IPS DF 6.9 (cell line): ENCODE measurements at regions not wholly inside any gene's neighbourhood (a gene's known extent, or its start where the extent isn't known, plus 50 kb on each side); places are given as distances from the start of the nearest gene placed in this dataset.

ENCODE experiments used
- DNase-seq: peaks from one replicate; pipeline ENCODE4 v3.0.0-alpha.2; 2013; ENCODE audit warnings: low read depth, low spot score
- H3K27ac ChIP-seq: one replicate; pipeline ENCODE4 v1.5.1; 2013; ENCODE audit warnings: low read length, control low read depth
- H3K27me3 ChIP-seq: 2 replicates; pipeline ENCODE4 v1.6.1; 2013; ENCODE audit warnings: mild to moderate bottlenecking, low read length; ENCODE audit not compliant: control insufficient read depth, insufficient read depth
- H3K36me3 ChIP-seq: 2 replicates; pipeline ENCODE4 v1.6.1; 2013; ENCODE audit warnings: low read length; ENCODE audit not compliant: control insufficient read depth, insufficient read depth
- H3K4me1 ChIP-seq: 2 replicates; pipeline ENCODE4 v1.6.1; 2013; ENCODE audit warnings: low read length; ENCODE audit not compliant: control insufficient read depth, insufficient read depth
- H3K4me3 ChIP-seq: 2 replicates; pipeline ENCODE4 v1.5.1; 2013; ENCODE audit warnings: mild to moderate bottlenecking, low read length
- H3K9me3 ChIP-seq: 2 replicates; pipeline ENCODE4 v1.6.1; 2013; ENCODE audit warnings: low read length, inconsistent platforms; ENCODE audit not compliant: control insufficient read depth, insufficient read depth
- WGBS: extraction: QIAGEN DNeasy Blood & Tissue Kit; methylation state at CpG from one replicate; pipeline ENCODE4 v1.1.7; 2013; ENCODE audit warnings: mixed read lengths, missing lambda C conversion rate; ENCODE audit not compliant: insufficient read length, insufficient coverage; 5-methylcytosine and 5-hydroxymethylcytosine counted together

GRCh38 chr17:13996748-13997147, 72.6 kb upstream of the COX10 start:
- Histone ChIP-seq H3K4me3 (no peak overlapping the region), H3K36me3 (no peaks in the 10 kb centered on the region), H3K4me1 (no peaks in the 10 kb centered on the region), H3K27ac (no peak overlapping the region), H3K9me3 (no peaks in the 10 kb centered on the region), H3K27me3 (no peaks in the 10 kb centered on the region)
- DNase-seq: no peak
- no CpG with 5 or more reads among the region's 3 CpGs for WGBS

GRCh38 chr17:14004927-14005620, 64.2 kb upstream of the COX10 start:
- Histone ChIP-seq H3K9me3 (no peaks in the 10 kb centered on the region), H3K4me3 (no peak overlapping the region), H3K4me1 (no peaks in the 10 kb centered on the region), H3K27me3 (no peaks in the 10 kb centered on the region), H3K36me3 (no peaks in the 10 kb centered on the region), H3K27ac (no peak overlapping the region)
- WGBS: no CpG with 5 or more reads among the region's 2 CpGs
- no peak for DNase-seq

DNA sequence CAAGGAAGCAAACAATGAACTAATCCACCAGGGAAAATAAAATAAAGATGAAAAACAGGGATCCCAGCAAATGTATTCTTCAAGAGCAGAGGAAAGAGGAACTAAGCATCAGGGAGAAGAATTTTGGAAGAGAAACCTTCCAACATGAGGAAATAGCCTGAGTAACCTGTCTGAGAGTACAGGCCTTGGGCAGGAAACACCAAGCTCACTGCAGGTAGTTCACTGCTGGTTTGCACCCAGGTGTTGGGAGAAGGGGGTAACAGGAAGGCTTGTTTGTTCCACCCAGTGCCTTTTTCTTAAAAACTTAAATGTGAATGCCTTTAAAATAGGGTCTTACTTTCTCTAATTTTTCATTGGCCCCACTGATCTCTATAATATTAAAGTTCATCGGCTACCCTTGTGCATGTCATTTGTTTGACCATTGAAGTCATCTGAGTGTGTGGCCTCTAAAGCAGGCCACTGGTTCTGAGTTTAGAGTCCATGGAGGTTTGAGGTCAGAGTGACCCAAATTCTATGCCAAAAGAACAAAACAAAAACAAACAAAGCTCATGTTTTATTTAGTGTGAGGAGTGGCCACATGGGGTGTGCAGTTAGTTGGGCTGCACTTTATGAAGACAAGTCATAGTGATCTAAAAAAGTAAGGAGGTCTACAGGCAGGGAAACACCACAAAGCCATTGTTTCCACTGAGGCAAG, 62.9 kb upstream of the COX10 start:
- Histone ChIP-seq H3K36me3 (no peaks in the 10 kb centered on the region), H3K4me3 (no peak overlapping the region), H3K9me3 (no peaks in the 10 kb centered on the region), H3K4me1 (no peaks in the 10 kb centered on the region), H3K27ac (no peak overlapping the region), H3K27me3 (no peaks in the 10 kb centered on the region)
- DNase-seq: no peak
- WGBS: no CpG with 5 or more reads among the region's 1 CpG

DNA sequence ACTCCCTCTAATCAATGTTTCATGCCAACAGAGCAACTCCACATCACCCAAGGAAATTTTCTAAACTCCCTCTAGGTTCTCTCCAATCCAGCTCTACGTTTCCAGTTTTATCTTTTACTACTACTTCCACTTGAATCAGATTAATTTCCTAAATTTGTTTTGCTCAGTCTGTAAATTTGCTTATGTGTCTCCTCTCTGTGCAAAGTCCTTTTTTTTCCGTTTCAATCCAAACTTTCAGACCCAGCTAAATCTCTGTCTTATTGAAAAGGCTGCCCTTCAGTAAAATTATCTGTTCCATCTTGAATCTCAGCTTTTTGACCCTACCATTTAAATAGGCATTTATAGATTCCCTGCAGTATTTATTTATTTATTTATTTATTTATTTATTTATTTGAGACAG, 61.4 kb upstream of the COX10 start:
- Histone ChIP-seq H3K4me1 (no peaks in the 10 kb centered on the region), H3K27me3 (no peaks in the 10 kb centered on the region), H3K4me3 (no peak overlapping the region), H3K9me3 (no peaks in the 10 kb centered on the region), H3K27ac (no peak overlapping the region), H3K36me3 (no peaks in the 10 kb centered on the region)
- WGBS: no CpG with 5 or more reads among the region's 2 CpGs
- no peak for DNase-seq

DNA sequence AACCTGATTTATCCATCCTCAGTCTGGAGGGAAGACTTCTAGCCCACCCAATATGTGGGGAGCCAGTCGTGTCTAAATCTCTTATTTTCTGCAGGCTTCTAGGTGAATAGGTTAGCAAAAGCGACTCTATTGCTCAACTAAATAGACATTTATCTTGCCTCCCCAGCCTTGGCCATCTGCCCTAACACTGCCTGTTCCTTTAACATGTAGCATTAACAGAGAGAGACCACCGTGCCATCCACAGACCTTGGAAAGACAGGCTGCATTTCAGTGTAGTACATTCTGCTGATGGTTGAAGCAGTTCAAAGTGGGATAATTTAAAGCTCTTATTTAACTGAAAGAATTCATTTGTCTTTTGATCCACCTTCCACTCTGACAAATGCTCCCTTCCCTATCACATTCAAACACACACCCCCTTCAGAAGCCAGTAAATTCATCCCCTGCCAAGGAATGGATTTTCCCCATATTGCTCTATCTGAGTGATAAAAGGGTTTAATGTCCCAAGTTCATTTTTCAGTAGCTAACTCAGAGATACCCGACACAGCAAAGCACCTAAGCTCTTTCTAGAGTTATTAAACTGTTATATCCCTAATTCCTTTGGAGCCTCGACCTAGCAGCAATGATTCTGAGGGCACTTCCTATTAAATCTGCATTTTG, 58.1 kb upstream of the COX10 start:
- WGBS: no CpG with 5 or more reads among the region's 5 CpGs

GRCh38 chr17:14011740-14012405, 57.4 kb upstream of the COX10 start:
- Histone ChIP-seq H3K36me3 (no peaks in the 10 kb centered on the region), H3K9me3 (no peaks in the 10 kb centered on the region), H3K27me3 (no peaks in the 10 kb centered on the region), H3K4me1 (no peaks in the 10 kb centered on the region), H3K27ac (no peak overlapping the region), H3K4me3 (no peak overlapping the region)
- WGBS: no CpG with 5 or more reads among the region's 4 CpGs
- DNase-seq: no peak

More for the DNA sequence above, 58.1 kb upstream of the COX10 start:
- Histone ChIP-seq H3K4me3 (no peak overlapping the region), H3K36me3 (no peaks in the 10 kb centered on the region), H3K27me3 (no peaks in the 10 kb centered on the region), H3K9me3 (no peaks in the 10 kb centered on the region), H3K27ac (no peak overlapping the region), H3K4me1 (no peaks in the 10 kb centered on the region)
- no peak for DNase-seq

DNA sequence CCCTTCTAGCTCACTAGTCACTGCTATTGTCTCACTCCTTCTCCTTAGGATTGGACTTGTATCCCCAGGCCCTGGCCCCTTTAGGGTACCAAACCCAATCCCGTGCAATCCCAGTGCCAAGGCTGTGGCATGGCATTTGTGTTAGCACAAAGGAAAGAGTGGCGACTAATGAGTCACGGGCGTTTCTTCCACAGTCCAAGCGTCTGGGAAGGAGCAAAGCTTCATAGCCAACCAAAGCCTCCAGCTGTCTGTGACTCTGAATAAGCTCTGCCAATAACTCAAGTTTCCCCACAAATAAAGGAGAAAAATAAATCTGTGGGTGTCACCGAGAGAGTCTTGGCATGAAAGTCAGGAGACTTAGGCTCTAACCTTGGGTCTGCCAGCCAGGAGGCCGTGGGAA, 54.6 kb upstream of the COX10 start:
- H3K4me1 ChIP-seq: no peaks in the 10 kb centered on the region
- WGBS: no CpG with 5 or more reads among the region's 7 CpGs
- DNase-seq: no peak
- H3K27me3 ChIP-seq: no peaks in the 10 kb centered on the region
- H3K4me3 ChIP-seq: no peak overlapping the region
- H3K9me3 ChIP-seq: no peaks in the 10 kb centered on the region
- H3K36me3 ChIP-seq: no peaks in the 10 kb centered on the region
- no peak overlapping the region for H3K27ac ChIP-seq

GRCh38 chr17:14015271-14015670, 54.0 kb upstream of the COX10 start:
- Histone ChIP-seq H3K4me1 (no peaks in the 10 kb centered on the region), H3K4me3 (no peak overlapping the region), H3K27ac (no peak overlapping the region), H3K9me3 (no peaks in the 10 kb centered on the region), H3K27me3 (no peaks in the 10 kb centered on the region), H3K36me3 (no peaks in the 10 kb centered on the region)
- no CpG with 5 or more reads among the region's 14 CpGs for WGBS
- no peak for DNase-seq

DNA sequence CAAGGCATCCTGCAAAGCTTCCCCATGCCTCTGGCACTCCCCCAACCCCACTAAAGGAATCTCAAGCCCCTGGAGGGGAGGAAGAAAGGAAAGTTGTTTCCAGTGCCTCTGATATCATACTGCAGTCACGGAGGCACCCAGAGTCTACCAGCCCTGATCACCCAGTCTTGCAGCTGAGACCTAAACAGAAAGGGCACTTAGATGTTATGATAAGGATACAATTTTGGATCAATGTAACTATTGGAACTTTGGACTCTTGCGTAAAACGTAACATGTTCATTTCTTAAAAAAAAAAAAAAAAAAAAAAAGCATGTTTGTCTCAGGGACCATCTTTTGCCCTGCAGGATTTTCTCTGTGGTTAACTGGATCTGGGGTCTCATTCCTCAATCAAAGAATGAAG, 52.4 kb upstream of the COX10 start:
- Histone ChIP-seq H3K9me3 (no peaks in the 10 kb centered on the region), H3K36me3 (no peaks in the 10 kb centered on the region), H3K4me3 (no peak overlapping the region), H3K27ac (no peak overlapping the region), H3K27me3 (no peaks in the 10 kb centered on the region), H3K4me1 (no peaks in the 10 kb centered on the region)
- DNase-seq: no peak
- WGBS: no CpG with 5 or more reads among the region's 3 CpGs

- H3K9me3 ChIP-seq: no peaks in the 10 kb centered on the region
- 100% methylated on average over 1 of the region's 9 CpGs for WGBS
- H3K27ac ChIP-seq: no peak overlapping the region
- no peaks in the 10 kb centered on the region for H3K36me3 ChIP-seq
- no peak overlapping the region for H3K4me3 ChIP-seq
- DNase-seq: no peak
- H3K27me3 ChIP-seq: no peaks in the 10 kb centered on the region
- no peaks in the 10 kb centered on the region for H3K4me1 ChIP-seq
These were observed 49.9 kb upstream of the COX10 start for GRCh38 chr17:14019186-14019956.
